HepG2 (cell line): ENCODE measurements at regions not wholly inside any gene's neighbourhood (a gene's known extent, or its start where the extent isn't known, plus 50 kb on each side); places are given as distances from the start of the nearest gene placed in this dataset.

Source experiments
- ARNT ChIP-seq: fragments of 450-650 bp; IDR thresholded peaks from 2 replicates; pipeline ENCODE4 v1.6.1; 2017
- FOXK1 ChIP-seq: sonication (generic); formaldehyde crosslinking; IDR thresholded peaks from 2 replicates; pipeline ENCODE4 v1.4.0; 2020; ENCODE audit warnings: low read depth, missing genetic modification reagents, borderline replicate concordance
- SATB2 ChIP-seq: sonication (generic); formaldehyde crosslinking; IDR thresholded peaks from 2 replicates; pipeline ENCODE4 v1.5.0; 2020; ENCODE audit warnings: missing genetic modification reagents
- SRSF4 ChIP-seq: fragments of 200-400 bp; formaldehyde crosslinking; IDR thresholded peaks from one replicate; pipeline ENCODE4 v1.6.1; 2018; ENCODE audit warnings: mild to moderate bottlenecking, low read depth, low read length, moderate library complexity; ENCODE audit not compliant: poor library complexity, severe bottlenecking
- ZFX ChIP-seq: sonication (generic); formaldehyde crosslinking; IDR thresholded peaks from 2 replicates; pipeline ENCODE4 v1.4.0; 2020; ENCODE audit warnings: mild to moderate bottlenecking, low read depth, missing genetic modification reagents, moderate library complexity
- ZNF329 ChIP-seq: sonication (generic); formaldehyde crosslinking; IDR thresholded peaks from 2 replicates; pipeline ENCODE4 v1.9.0; 2021; ENCODE audit warnings: low read depth, mild to moderate bottlenecking, missing genetic modification reagents
- TF ChIP-seq, protein P1 (sequence below), 2 experiments: fragments of 450-650 bp in 1 of 2; sonication (generic) in 1 of 2; formaldehyde crosslinking in 1 of 2; IDR thresholded peaks; 2 replicates each; pipeline versions ENCODE4 v1.6.1 to v1.8.0; 2016 to 2022; ENCODE audit warnings: antibody characterized with exemption in 1 of 2, mild to moderate bottlenecking in 1 of 2, missing genetic modification reagents in 1 of 2
- TF ChIP-seq, protein P2 (sequence below): sonication (generic); formaldehyde crosslinking; IDR thresholded peaks from 2 replicates; pipeline ENCODE4 v1.9.0; 2021; ENCODE audit warnings: missing genetic modification reagents, borderline replicate concordance
- TF ChIP-seq, protein P3 (sequence below): sonication (generic); IDR thresholded peaks from 2 replicates; pipeline ENCODE4 v1.6.1; 2016; ENCODE audit warnings: low read depth, borderline replicate concordance

DNA sequence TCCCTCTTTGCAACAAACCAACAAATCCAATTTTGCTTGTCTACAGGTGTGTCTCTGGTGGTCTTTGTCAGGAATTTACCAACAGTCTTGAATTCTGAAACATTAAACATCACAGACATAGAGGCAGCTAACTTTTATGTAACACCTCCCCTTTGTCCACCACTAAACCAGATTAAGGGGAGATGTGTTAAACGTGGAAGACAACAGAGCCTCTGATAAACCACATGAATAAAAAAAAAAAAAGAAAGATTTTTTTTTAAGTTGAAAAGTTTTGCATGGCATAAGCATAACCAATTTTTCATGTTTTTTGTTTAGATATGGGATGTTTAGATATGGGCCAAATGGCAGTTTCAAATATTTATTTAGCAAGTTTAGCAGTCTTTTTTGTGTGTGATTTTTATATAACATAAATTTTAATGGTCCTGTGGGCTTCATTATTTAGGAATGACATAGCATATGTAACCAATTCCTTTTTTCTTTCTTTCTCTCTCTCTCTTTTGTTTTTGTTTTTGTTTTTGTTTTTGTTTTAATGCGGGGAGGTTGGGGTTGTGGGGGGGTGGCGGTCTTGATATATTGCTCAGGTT, 60.7 kb upstream of the BTN3A2 start (continued):
- TF ChIP-seq, protein P1, sequence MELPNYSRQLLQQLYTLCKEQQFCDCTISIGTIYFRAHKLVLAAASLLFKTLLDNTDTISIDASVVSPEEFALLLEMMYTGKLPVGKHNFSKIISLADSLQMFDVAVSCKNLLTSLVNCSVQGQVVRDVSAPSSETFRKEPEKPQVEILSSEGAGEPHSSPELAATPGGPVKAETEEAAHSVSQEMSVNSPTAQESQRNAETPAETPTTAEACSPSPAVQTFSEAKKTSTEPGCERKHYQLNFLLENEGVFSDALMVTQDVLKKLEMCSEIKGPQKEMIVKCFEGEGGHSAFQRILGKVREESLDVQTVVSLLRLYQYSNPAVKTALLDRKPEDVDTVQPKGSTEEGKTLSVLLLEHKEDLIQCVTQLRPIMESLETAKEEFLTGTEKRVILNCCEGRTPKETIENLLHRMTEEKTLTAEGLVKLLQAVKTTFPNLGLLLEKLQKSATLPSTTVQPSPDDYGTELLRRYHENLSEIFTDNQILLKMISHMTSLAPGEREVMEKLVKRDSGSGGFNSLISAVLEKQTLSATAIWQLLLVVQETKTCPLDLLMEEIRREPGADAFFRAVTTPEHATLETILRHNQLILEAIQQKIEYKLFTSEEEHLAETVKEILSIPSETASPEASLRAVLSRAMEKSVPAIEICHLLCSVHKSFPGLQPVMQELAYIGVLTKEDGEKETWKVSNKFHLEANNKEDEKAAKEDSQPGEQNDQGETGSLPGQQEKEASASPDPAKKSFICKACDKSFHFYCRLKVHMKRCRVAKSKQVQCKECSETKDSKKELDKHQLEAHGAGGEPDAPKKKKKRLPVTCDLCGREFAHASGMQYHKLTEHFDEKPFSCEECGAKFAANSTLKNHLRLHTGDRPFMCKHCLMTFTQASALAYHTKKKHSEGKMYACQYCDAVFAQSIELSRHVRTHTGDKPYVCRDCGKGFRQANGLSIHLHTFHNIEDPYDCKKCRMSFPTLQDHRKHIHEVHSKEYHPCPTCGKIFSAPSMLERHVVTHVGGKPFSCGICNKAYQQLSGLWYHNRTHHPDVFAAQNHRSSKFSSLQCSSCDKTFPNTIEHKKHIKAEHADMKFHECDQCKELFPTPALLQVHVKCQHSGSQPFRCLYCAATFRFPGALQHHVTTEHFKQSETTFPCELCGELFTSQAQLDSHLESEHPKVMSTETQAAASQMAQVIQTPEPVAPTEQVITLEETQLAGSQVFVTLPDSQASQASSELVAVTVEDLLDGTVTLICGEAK (IDR thresholded peaks at IDR 0.05): no peak
- TF ChIP-seq, protein P1 (CRISPR knock-in tag; IDR thresholded peaks at IDR 0.05): no peak
- no peak for TF ChIP-seq ARNT
- no peak for TF ChIP-seq ZNF329 (CRISPR knock-in tag)
- TF ChIP-seq, protein P2, sequence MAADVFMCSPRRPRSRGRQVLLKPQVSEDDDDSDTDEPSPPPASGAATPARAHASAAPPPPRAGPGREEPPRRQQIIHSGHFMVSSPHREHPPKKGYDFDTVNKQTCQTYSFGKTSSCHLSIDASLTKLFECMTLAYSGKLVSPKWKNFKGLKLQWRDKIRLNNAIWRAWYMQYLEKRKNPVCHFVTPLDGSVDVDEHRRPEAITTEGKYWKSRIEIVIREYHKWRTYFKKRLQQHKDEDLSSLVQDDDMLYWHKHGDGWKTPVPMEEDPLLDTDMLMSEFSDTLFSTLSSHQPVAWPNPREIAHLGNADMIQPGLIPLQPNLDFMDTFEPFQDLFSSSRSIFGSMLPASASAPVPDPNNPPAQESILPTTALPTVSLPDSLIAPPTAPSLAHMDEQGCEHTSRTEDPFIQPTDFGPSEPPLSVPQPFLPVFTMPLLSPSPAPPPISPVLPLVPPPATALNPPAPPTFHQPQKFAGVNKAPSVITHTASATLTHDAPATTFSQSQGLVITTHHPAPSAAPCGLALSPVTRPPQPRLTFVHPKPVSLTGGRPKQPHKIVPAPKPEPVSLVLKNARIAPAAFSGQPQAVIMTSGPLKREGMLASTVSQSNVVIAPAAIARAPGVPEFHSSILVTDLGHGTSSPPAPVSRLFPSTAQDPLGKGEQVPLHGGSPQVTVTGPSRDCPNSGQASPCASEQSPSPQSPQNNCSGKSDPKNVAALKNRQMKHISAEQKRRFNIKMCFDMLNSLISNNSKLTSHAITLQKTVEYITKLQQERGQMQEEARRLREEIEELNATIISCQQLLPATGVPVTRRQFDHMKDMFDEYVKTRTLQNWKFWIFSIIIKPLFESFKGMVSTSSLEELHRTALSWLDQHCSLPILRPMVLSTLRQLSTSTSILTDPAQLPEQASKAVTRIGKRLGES (CRISPR knock-in tag): no peak
- TF ChIP-seq FOXK1 (CRISPR knock-in tag): no peak
- TF ChIP-seq, protein P3, sequence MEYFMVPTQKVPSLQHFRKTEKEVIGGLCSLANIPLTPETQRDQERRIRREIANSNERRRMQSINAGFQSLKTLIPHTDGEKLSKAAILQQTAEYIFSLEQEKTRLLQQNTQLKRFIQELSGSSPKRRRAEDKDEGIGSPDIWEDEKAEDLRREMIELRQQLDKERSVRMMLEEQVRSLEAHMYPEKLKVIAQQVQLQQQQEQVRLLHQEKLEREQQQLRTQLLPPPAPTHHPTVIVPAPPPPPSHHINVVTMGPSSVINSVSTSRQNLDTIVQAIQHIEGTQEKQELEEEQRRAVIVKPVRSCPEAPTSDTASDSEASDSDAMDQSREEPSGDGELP: no peak
- TF ChIP-seq SATB2 (CRISPR knock-in tag): no peak
- no peak for TF ChIP-seq SRSF4
- no peak for TF ChIP-seq ZFX
